ENCODE measurements at regions not wholly inside any gene's neighbourhood (a gene's known extent, or its start where the extent isn't known, plus 50 kb on each side); places are given as distances from the start of the nearest gene placed in this dataset.
"Not testable (repeated sequence)": the region's sequence is repeated elsewhere in the genome, so short reads cannot be mapped to it uniquely, and the experiment has no call there.

DNA sequence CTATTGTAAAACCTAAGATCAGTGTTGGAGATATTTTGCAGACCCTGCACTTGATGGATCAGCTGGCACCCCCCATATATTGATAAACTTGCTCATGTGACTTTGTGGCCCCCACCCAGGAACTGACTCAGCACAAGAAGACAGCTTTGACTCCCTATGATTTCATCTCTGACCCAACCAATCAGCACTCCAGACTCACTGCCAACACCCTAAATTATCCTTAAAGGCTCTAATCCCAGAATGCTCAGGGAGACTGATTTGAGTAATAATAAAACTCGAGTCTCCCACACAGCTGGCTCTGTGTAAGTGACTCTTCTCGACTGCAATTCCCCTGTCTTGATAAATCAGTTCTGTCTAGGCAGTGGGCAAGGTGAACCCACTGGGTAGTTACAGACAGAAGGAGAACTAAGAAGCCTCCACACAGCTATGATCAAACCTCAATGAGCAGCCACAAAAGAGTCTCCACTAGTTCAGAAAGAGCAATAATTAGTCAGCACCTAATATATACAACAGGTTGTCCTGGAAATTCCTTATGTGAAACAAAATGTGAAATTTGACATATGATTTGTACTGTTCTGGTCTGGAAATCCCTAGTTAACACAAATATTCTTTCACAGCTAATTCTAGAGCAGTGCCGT, 52.2 kb downstream of the ACTL7B start:
- DNase-seq (ENCODE audit: low read depth, low spot score) = no peak

DNA sequence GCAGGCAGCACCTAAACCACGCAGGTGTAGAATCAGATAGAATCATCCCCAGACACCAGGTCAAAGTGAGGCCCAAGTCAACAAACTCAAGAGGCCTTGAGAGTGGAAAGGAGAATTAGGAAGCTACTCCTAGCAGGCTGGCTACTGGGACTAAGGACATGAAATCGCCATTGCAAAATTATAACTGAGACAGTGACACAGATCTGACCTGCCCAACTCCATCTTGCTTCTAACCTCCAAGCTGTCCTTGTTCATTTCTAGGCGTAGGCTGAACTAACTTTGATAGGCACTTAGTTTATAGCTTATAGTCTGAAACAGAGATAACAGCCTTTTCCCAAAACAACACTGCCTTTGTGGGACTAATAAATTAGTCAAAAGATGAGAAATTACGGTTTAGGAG, 52.8 kb downstream of the ACTL7B start:
- DNase-seq (ENCODE audit: low read depth, low spot score) = no peak

DNA sequence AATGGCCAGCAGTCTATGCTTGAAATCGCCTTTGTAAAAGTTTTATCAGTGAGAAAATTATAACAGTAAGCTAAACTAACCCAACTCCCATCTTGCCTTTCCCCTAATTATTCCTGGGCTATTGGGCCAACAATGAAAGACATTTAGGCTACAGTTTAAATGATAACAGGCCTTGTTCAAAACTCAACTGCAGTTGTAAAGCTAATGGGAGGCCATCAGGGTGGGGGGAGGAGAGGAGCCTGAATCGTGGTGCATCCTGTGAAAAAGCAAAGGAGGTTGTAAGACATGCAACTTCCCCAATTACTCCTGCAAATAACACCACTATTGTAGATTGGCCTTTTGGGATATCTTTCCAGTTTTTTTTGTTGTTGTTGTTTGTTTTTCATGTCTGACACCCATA, 53.8 kb downstream of the ACTL7B start:
- DNase-seq (ENCODE audit: low read depth, low spot score) = no peak

DNA sequence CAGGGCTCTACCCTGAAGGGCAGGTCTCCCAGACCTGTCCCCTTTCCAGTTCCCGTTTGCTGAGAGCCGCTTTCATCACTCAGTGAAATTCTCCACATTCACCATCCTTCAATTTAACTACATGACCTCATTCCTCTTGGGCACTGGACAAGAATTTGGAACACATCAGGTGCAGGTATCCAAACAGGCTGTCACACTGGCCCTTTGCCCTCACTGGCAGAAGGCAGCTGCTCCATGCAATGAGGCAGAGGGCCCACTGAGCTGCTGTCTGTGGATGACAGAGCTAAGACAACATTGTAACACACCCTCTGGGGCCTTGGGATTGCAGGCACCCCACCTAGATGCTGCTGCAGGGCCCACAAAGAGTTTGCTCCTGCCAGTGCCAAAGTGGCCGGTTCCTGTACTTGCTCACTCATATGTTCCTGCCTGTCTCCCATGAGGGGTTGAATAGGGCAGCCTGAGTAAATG, 55.1 kb downstream of the ACTL7B start:
- DNase-seq (ENCODE audit: low read depth, low spot score) = no peak

- no peak for DNase-seq (ENCODE audit: low read depth, low spot score)
Measured at GRCh38 chr9:108793573-108793972, 62.2 kb downstream of the ACTL7B start.

GRCh38 chr9:108789742-108790141, 66.0 kb downstream of the ACTL7B start:
- no peak for DNase-seq (ENCODE audit: low read depth, low spot score)

GRCh38 chr9:108787690-108788048, 68.1 kb downstream of the ACTL7B start:
- DNase-seq (ENCODE audit: low read depth, low spot score) = no peak

- DNase-seq (ENCODE audit: low read depth, low spot score) = no peak
Measured at GRCh38 chr9:108786901-108787689, 68.7 kb downstream of the ACTL7B start.

DNA sequence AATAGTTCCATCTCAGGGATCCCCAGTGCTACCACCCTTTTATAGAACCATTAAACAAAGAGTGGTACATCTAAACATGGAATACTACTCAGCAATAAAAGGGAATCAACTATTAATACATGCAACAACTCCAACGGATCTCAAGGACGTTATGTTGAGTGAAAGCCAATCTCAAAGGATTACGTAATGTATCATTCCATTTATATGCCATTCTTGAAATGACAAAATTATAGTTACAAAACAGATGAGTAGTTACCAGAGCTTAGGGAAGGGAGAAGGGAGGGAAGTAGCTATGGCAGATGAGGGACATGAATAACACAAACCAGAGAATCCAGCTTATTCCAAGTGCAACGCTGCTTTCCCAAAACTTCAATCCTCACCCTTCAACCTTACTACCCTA, 69.5 kb downstream of the ACTL7B start:
- no peak for DNase-seq (ENCODE audit: low read depth, low spot score)

DNA sequence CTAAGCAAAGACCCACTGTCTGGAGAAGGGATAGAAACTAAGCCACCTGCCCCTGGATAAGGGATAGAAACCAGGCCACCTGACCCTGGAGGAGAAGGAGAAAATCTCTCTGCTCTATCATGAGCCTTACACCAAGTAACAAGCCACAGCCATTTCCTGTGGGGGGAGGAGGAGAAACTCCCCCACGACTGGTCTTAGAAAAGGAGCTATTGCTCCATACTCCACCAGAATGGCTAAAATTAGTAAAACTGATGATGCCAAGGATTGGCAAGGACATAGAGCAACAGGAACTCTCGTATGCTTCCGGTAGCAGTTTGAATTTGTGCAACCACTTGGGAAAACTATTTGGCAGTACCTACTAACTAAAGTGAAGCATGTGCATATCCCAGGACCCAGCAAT, 70.8 kb downstream of the ACTL7B start:
- DNase-seq (ENCODE audit: low read depth, low spot score) = no peak

DNA sequence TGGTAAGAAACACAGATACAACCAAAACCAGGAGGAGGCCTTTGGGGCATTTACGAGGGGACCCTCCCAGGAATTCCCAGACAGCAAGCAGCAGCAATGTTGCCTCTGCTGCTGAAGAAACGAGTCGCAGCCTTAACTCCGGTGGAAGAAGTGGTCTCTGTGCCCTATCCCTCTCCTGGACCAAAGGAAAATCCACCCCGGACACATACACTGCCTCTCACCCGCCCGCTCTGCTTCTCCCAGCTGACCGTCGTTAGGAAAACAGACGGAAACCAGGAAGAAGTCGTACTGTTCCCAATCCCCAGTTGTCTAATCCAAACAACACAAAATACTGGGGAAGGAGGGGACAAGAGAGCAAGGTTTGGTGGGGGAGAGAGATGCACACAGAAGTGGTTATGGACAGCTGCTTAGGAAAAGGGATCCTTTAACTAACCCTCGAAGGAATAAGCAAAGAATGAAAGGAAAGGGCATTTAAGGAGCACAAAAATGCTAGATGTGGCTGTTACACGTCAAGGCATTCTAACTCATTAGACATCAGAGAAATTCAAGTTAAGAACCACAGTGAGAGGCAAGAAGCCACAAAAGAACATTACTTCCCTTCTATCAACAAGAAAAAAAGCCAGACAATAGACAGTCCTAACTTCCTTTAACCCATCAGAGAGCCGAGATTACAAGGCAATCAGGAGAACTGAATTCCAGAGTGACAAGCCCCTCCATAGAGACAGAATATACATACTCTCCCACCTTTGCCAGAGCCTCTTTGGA, 71.9 kb downstream of the ACTL7B start:
- DNase-seq (ENCODE audit: low read depth, low spot score) = no peak

DNA sequence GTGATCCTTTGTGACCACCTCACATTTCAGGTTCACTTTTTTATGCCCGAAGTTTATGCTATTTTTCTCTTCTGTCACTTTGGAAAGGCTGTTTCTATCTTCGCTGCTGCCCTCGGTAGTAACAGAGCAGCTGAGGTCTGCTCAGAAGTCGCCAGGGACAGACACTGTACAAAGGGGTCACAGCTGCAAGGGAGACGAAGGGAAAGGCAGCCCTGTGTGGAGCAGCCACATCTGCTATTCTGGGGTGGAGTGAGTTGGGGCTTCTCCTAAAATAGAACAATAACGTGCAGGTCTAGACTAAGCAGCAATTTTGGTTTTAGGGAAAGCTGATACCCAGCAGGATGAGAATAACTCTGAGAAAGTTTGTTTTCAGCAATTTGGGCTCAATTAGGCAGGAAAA, 72.5 kb downstream of the ACTL7B start:
- DNase-seq (ENCODE audit: low read depth, low spot score) = no peak

- no peak for DNase-seq (ENCODE audit: low read depth, low spot score)
Measured at GRCh38 chr9:108780942-108781734, 74.6 kb downstream of the ACTL7B start.

- DNase-seq (ENCODE audit: low read depth, low spot score) = no peak
Measured at GRCh38 chr9:108779551-108780325, 76.0 kb downstream of the ACTL7B start.

DNA sequence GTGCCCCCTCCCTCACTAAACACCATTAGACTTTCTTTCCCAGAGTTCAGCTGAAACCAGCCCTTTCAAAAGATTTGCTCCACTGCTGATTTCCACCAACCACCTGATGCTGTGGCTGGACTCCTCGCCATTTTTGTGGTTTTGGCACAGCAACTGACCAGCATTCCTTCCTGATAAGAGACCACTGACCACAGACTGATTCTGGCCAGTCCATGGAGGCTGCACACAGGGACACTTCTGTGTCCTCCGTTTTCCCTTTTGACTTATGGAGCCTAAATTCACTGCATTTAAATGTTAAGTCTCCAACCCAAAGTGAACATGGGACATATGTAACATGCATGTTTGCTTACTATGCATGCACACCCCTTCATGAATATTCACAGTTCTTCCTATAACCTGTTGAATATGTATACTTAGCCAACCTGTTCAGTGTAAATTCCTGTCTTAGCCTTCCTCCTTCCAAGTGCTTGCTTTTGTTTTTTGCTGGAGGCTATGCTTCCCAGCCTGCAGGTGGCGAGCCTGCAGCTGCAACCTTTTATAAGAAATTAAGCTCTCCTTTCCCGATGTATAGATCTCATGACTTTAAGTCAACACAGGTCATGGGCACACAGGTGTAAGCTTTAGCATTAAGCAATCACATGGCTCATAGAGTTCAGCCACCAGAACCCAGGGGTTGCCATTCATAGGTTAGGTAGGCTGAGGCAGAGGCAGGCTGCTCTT, 78.7 kb downstream of the ACTL7B start:
- DNase-seq (ENCODE audit: low read depth, low spot score) = no peak

DNA sequence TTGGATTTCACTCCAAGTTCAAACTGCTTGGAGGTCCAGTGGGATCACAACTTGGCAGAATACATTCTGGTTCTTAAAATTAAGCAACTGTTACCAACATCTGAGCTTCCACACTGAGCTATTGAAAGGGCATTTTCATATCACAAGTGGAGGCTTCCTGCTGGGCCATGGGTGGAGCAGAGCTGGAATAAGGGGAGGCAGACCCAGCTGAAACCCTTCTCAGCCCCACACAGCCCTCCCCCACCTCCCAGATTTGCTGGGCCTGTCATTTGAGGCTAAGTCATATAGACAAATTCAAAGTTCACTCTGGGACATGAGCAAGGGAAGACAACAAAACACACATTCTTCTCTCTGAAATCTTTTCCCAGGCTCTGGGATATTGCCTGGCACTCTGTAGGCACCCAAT, 79.9 kb downstream of the ACTL7B start:
- DNase-seq (ENCODE audit: low read depth, low spot score) = no peak

GRCh38 chr9:108774088-108774487, 81.7 kb downstream of the ACTL7B start:
- not testable (repeated sequence) for DNase-seq (ENCODE audit: low read depth, low spot score)

- DNase-seq (ENCODE audit: low read depth, low spot score) = no peak
Measured at GRCh38 chr9:108772301-108772894, 83.4 kb downstream of the ACTL7B start.

DNA sequence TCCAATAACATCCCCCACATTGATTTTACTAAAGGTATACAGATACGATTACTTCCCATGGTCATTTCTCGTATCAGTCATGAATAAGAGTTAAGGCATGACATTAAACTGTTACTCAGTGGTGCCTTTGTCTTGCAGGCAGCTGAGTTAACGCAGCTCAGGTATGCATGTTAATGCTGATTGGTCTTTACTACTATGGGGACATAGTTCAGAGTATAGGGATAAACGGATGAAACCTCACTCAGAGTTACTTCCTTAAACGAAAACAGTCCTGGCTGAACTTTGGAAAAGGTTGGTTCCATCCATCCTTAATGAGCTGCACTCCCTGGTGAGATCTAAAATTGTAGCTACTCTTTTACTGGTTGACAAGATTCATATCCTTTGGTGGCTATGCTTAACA, 87.0 kb downstream of the ACTL7B start:
- DNase-seq (ENCODE audit: low read depth, low spot score) = no peak
